HG02884 (cell line): ENCODE measurements at regions not wholly inside any gene's neighbourhood (a gene's known extent, or its start where the extent isn't known, plus 50 kb on each side); places are given as distances from the start of the nearest gene placed in this dataset.

Source experiments
- ATAC-seq: cut with Tn5 transposase; IDR thresholded peaks from one replicate; pipeline ENCODE4 v1.9.1; 2021; ENCODE audit warnings: mild to moderate bottlenecking, moderate library complexity; ENCODE audit not compliant: unreplicated experiment

- ATAC-seq, result no peak
These were observed 524.4 kb downstream of the SLC16A7 start for GRCh38 chr12:60120199-60120598.

GRCh38 chr12:60123557-60123956, 527.7 kb downstream of the SLC16A7 start:
- no peak for ATAC-seq

GRCh38 chr12:60137513-60137912, 541.7 kb downstream of the SLC16A7 start:
- ATAC-seq, result no peak

GRCh38 chr12:60138526-60138925, 542.7 kb downstream of the SLC16A7 start:
- ATAC-seq, result no peak

- ATAC-seq, result no peak
These were observed 548.6 kb downstream of the SLC16A7 start for GRCh38 chr12:60144395-60144794.

GRCh38 chr12:60148109-60148508, 552.3 kb downstream of the SLC16A7 start:
- ATAC-seq, result no peak

GRCh38 chr12:60148831-60149230, 553.0 kb downstream of the SLC16A7 start:
- no peak for ATAC-seq

GRCh38 chr12:60152756-60153155, 556.9 kb downstream of the SLC16A7 start:
- ATAC-seq, result no peak

- no peak for ATAC-seq
These were observed 563.9 kb downstream of the SLC16A7 start for GRCh38 chr12:60159761-60160160.

- no peak for ATAC-seq
These were observed 567.3 kb downstream of the SLC16A7 start for GRCh38 chr12:60162988-60163720.

- no peak for ATAC-seq
These were observed 570.0 kb downstream of the SLC16A7 start for GRCh38 chr12:60165781-60166180.

GRCh38 chr12:60168441-60168840, 572.6 kb downstream of the SLC16A7 start:
- ATAC-seq, result no peak

- ATAC-seq, result no peak
These were observed 574.1 kb downstream of the SLC16A7 start for GRCh38 chr12:60169904-60170303.

- ATAC-seq, result no peak
These were observed 576.7 kb downstream of the SLC16A7 start for GRCh38 chr12:60172266-60173211.

GRCh38 chr12:60173224-60174170, 577.7 kb downstream of the SLC16A7 start:
- ATAC-seq, result no peak

- ATAC-seq, result no peak
These were observed 578.6 kb downstream of the SLC16A7 start for GRCh38 chr12:60174476-60174875.

GRCh38 chr12:60174941-60175340, 579.1 kb downstream of the SLC16A7 start:
- ATAC-seq, result no peak

- no peak for ATAC-seq
These were observed 581.1 kb downstream of the SLC16A7 start for GRCh38 chr12:60176891-60177290.

- no peak for ATAC-seq
These were observed 584.5 kb downstream of the SLC16A7 start for GRCh38 chr12:60180298-60180697.

- ATAC-seq, result no peak
These were observed 586.5 kb downstream of the SLC16A7 start for GRCh38 chr12:60182354-60182753.

GRCh38 chr12:60184096-60184495, 588.3 kb downstream of the SLC16A7 start:
- no peak for ATAC-seq
